ENCODE measurements at regions not wholly inside any gene's neighbourhood (a gene's known extent, or its start where the extent isn't known, plus 50 kb on each side); places are given as distances from the start of the nearest gene placed in this dataset.

- TF ChIP-seq ZNF839 (CRISPR knock-in tag; IDR thresholded peaks at IDR 0.05; ENCODE audit: borderline replicate concordance) (no peak), SALL1 (CRISPR knock-in tag; IDR thresholded peaks at IDR 0.05) (peak; percentile 25; the same call in 1 of the 2 replicates), ARID3A (IDR thresholded peaks at IDR 0.05; ENCODE audit: low read depth, low read length) (no peak), ETV5 (CRISPR knock-in tag; IDR thresholded peaks at IDR 0.05; ENCODE audit: borderline replicate concordance) (no peak; the same call in 1 of the 2 replicates), ZNF816 (CRISPR knock-in tag; IDR thresholded peaks at IDR 0.05; ENCODE audit: borderline replicate concordance) (peak; percentile 48; the same call in 1 of the 2 replicates), ZNF740 (CRISPR knock-in tag; IDR thresholded peaks at IDR 0.05) (no peak), ZNF275 (CRISPR knock-in tag; IDR thresholded peaks at IDR 0.05; ENCODE audit: borderline replicate concordance) (no peak), HDAC2 (CRISPR knock-in tag; IDR thresholded peaks at IDR 0.05) (peak; percentile 75; the same call in 1 of the 2 replicates), ZNF33B (CRISPR knock-in tag; IDR thresholded peaks at IDR 0.05) (no peak), ZBTB2 (CRISPR knock-in tag; IDR thresholded peaks at IDR 0.05; ENCODE audit: low read depth) (no peak), ZNF773 (CRISPR knock-in tag; IDR thresholded peaks at IDR 0.05; ENCODE audit: borderline replicate concordance) (no peak), CBFB (CRISPR knock-in tag; IDR thresholded peaks at IDR 0.05) (peak; percentile 81), HNRNPH1 (optimal IDR thresholded peaks at IDR 0.05; ENCODE audit: low read depth, low read length) (no peak), ZNF577 (CRISPR knock-in tag; IDR thresholded peaks at IDR 0.05; ENCODE audit: borderline replicate concordance, low read depth) (no peak), ZNF264 (CRISPR knock-in tag; IDR thresholded peaks at IDR 0.05) (no peak), FOXC1 (CRISPR knock-in tag; IDR thresholded peaks at IDR 0.05; ENCODE audit: borderline replicate concordance) (no peak), PCBP1 (IDR thresholded peaks at IDR 0.05; ENCODE audit: borderline replicate concordance, low read depth, low read length) (no peak), ZNF225 (CRISPR knock-in tag; IDR thresholded peaks at IDR 0.05) (no peak), MEF2D (CRISPR knock-in tag; IDR thresholded peaks at IDR 0.05) (no peak), NFRKB (IDR thresholded peaks at IDR 0.05) (no peak), HNRNPK (IDR thresholded peaks at IDR 0.05; ENCODE audit: low read depth, low read length, poor library complexity, severe bottlenecking) (no peak), ZBTB21 (CRISPR knock-in tag; IDR thresholded peaks at IDR 0.05) (no peak), ZNF724P (CRISPR knock-in tag; IDR thresholded peaks at IDR 0.05; ENCODE audit: borderline replicate concordance) (no peak), CREM (IDR thresholded peaks at IDR 0.05) (peak; percentile 42; the same call in 1 of the 2 replicates), CREM (CRISPR knock-in tag; IDR thresholded peaks at IDR 0.05) (no peak), ZNF20 (CRISPR knock-in tag; IDR thresholded peaks at IDR 0.05) (no peak)
These were observed 138.1 kb upstream of the HMHB1 start (continued) for GRCh38 chr5:143673676-143674468.

Data from HepG2 (cell line).